Endothelial cell of umbilical vein (primary cell): ENCODE measurements at regions not wholly inside any gene's neighbourhood (a gene's known extent, or its start where the extent isn't known, plus 50 kb on each side); places are given as distances from the start of the nearest gene placed in this dataset.

Experiments used
- BruUV-seq: library from RNA; stranded (reverse); fragments of 400-500 nt; replicated peaks from 2 replicates; lab custom pipeline; 2021; lab: Mats Ljungman, UMichigan
- CTCF ChIA-PET: fragments of 300-600, 350-600 bp; sonication (Branson Sonifier 250); formaldehyde crosslinking; loops from one replicate; lab custom pipeline; 2021; ENCODE audit warnings: antibody characterized with exemption, inconsistent platforms; lab: Charles Lee
- POLR2A ChIA-PET: fragments of 300-600, 350-600 bp; sonication (Branson Sonifier 250); formaldehyde crosslinking; loops from one replicate; lab custom pipeline; 2021; ENCODE audit warnings: antibody characterized with exemption, inconsistent platforms; lab: Charles Lee
- DNase-seq: peaks from one replicate; pipeline ENCODE4 v3.0.0-alpha.2; 2011; ENCODE audit warnings: low read depth, low spot score
- FAIRE-seq: peaks from 2 replicates; lab custom pipeline; 2011; peaks lifted over from hg19 to GRCh38; lab: Jason Lieb, UNC
- H2AFZ ChIP-seq: 2 replicates; pipeline ENCODE4 v1.6.0; 2012; ENCODE audit warnings: low read depth, low read length, control low read depth, inconsistent platforms
- H3K27ac ChIP-seq: 2 replicates; pipeline ENCODE4 v1.5.1; 2011; ENCODE audit warnings: low read depth, mild to moderate bottlenecking, control low read depth, low read length, moderate library complexity; ENCODE audit not compliant: insufficient read depth
- H3K27me3 ChIP-seq, 2 experiments: 2 replicates each; pipeline versions ENCODE4 v1.6.0 to v1.6.1; 2011; ENCODE audit warnings: low read length in 2 of 2, mixed read lengths in 1 of 2; ENCODE audit not compliant: control insufficient read depth in 2 of 2, insufficient read depth in 2 of 2
- H3K36me3 ChIP-seq, 2 experiments: 2 replicates in 1 of 2; 3 replicates in 1 of 2; pipeline ENCODE4 v1.5.1; 2011; ENCODE audit warnings: low read length in 2 of 2, mild to moderate bottlenecking in 1 of 2, moderate library complexity in 1 of 2; ENCODE audit not compliant: control insufficient read depth in 2 of 2, insufficient read depth in 2 of 2; ENCODE audit errors: extremely low read depth in 1 of 2
- H3K4me1 ChIP-seq: 3 replicates; pipeline ENCODE4 v1.5.1; 2011; ENCODE audit warnings: mild to moderate bottlenecking, low read length; ENCODE audit not compliant: control insufficient read depth, insufficient read depth; ENCODE audit errors: extremely low read depth
- H3K4me2 ChIP-seq: 2 replicates; pipeline ENCODE4 v1.6.1; 2011; ENCODE audit warnings: low read length, control low read depth, mixed read lengths; ENCODE audit not compliant: insufficient read depth
- H3K4me3 ChIP-seq, 3 experiments: fragments of 200-600 bp in 1 of 3; sonication (generic), shearing (Covaris generic) in 1 of 3; replicated peaks in 1 of 3; 2 replicates each; pipeline ENCODE4 v1.5.1; 2011 to 2016; ENCODE audit warnings: control low read depth in 3 of 3, low read length in 3 of 3, mild to moderate bottlenecking in 2 of 3, inconsistent platforms in 1 of 3, low read depth in 1 of 3, moderate library complexity in 1 of 3; ENCODE audit not compliant: insufficient read depth in 1 of 3
- H3K79me2 ChIP-seq: 2 replicates; pipeline ENCODE4 v1.6.0; 2012; ENCODE audit warnings: low read length, inconsistent platforms; ENCODE audit not compliant: control insufficient read depth, insufficient read depth
- H3K9ac ChIP-seq: replicated peaks from 2 replicates; pipeline ENCODE3; 2011; ENCODE audit warnings: low read length, control low read depth; ENCODE audit not compliant: insufficient read depth; ENCODE audit errors: extremely low read depth
- H3K9me1 ChIP-seq: replicated peaks from 3 replicates; pipeline ENCODE4 v1.6.0; 2011; ENCODE audit warnings: mild to moderate bottlenecking, low read length; ENCODE audit not compliant: control insufficient read depth, insufficient read depth; ENCODE audit errors: extremely low read depth
- H3K9me3 ChIP-seq: replicated peaks from 2 replicates; pipeline ENCODE4 v1.5.1; 2012; ENCODE audit warnings: low read length, inconsistent platforms; ENCODE audit not compliant: control insufficient read depth, insufficient read depth
- H4K20me1 ChIP-seq: replicated peaks from 2 replicates; pipeline ENCODE3; 2011; ENCODE audit warnings: mild to moderate bottlenecking, low read length; ENCODE audit not compliant: control insufficient read depth, insufficient read depth; ENCODE audit errors: extremely low read depth
- CTCF ChIP-seq, 2 donors: IDR thresholded peaks; 1 replicate in 1 of 2; 2 replicates in 1 of 2; pipeline ENCODE4 v1.5.1; 2011; ENCODE audit warnings: low read length in 2 of 2, mild to moderate bottlenecking in 2 of 2, moderate library complexity in 2 of 2, control low read depth in 1 of 2, inconsistent platforms in 1 of 2, low read depth in 1 of 2; ENCODE audit not compliant: insufficient read depth in 1 of 2; ENCODE audit errors: extremely low read depth in 1 of 2
- EZH2 ChIP-seq: IDR thresholded peaks from 2 replicates; pipeline ENCODE4 v1.6.1; 2012; ENCODE audit warnings: borderline replicate concordance, low read depth, mild to moderate bottlenecking, moderate library complexity, low read length, inconsistent platforms; ENCODE audit not compliant: severe bottlenecking
- FOS ChIP-seq: IDR thresholded peaks from 2 replicates; pipeline ENCODE4 v1.6.1; 2011; ENCODE audit warnings: mild to moderate bottlenecking, low read length, moderate library complexity, borderline replicate concordance; ENCODE audit not compliant: insufficient read depth
- GATA2 ChIP-seq: IDR thresholded peaks from 2 replicates; pipeline ENCODE4 v1.7.0; 2011; ENCODE audit warnings: low read depth, mild to moderate bottlenecking, moderate library complexity, mixed read lengths, low read length; ENCODE audit not compliant: insufficient read length, insufficient read depth
- JUN ChIP-seq: IDR thresholded peaks from 2 replicates; pipeline ENCODE4 v1.6.1; 2011; ENCODE audit warnings: borderline replicate concordance, low read depth; ENCODE audit not compliant: insufficient read length, insufficient read depth
- MAX ChIP-seq: IDR thresholded peaks from 2 replicates; pipeline ENCODE4 v1.6.1; 2011; ENCODE audit not compliant: insufficient read depth, insufficient read length
- MYC ChIP-seq: IDR thresholded peaks from one replicate; pipeline ENCODE4 v1.6.1; 2011; ENCODE audit warnings: mild to moderate bottlenecking, low read depth, low read length
- POLR2A ChIP-seq: IDR thresholded peaks from 2 replicates; pipeline ENCODE4 v1.6.1; 2012; ENCODE audit warnings: low read depth, mild to moderate bottlenecking, control low read depth, low read length
- POLR2AphosphoS5 ChIP-seq: IDR thresholded peaks from 2 replicates; pipeline ENCODE4 v1.6.1; 2012; ENCODE audit warnings: low read depth, mild to moderate bottlenecking, control low read depth, low read length, moderate library complexity; ENCODE audit not compliant: insufficient read depth
- dilution Hi-C: fragments of 300-500 bp; cut with MboI; formaldehyde crosslinking; loops from one replicate; pipeline ENCODE4 v1.15.0; 2019; ENCODE audit warnings: low sequenced_read_pairs; ENCODE audit not compliant: extremely low pct_ligation_motif_present
- intact Hi-C: fragments of 100-400 bp; cut with micrococcal nuclease; formaldehyde crosslinking; loops from one replicate; pipeline ENCODE4 v1.10.0; 2022

- BruUV-seq = no TSS peak
- POLR2A ChIA-PET = no interaction called here
- H3K9me1 ChIP-seq = no peaks in the 10 kb centered on the region
- no peak overlapping the region for H3K4me3 ChIP-seq
- TF ChIP-seq POLR2AphosphoS5 (no peak), CTCF (IDR thresholded peaks at IDR 0.05; ENCODE audit: extremely low read depth in 1 of 2, insufficient read depth in 1 of 2, low read depth in 1 of 2, low read length in 2 of 2) (no peak), POLR2A (no peak), GATA2 (no peak), MYC (no peak), EZH2 (no peak), JUN (no peak), MAX (no peak), FOS (no peak)
- H3K36me3 ChIP-seq = no peaks in the 10 kb centered on the region
- DNase-seq (no peak), FAIRE-seq (no peak)
- intact Hi-C loops = no loop called here
- no peak overlapping the region for H2AFZ ChIP-seq
- H3K4me2 ChIP-seq = no peak overlapping the region
- no peak overlapping the region for H3K27ac ChIP-seq
- peaks cover 23% of the 10 kb centered on the region for H3K4me1 ChIP-seq
- dilution Hi-C loops = no loop called here
- H3K79me2 ChIP-seq = no peaks in the 10 kb centered on the region
- H3K27me3 ChIP-seq = no peaks in the 10 kb centered on the region
- H3K9me3 ChIP-seq = no peaks in the 10 kb centered on the region
- no peak overlapping the region for H3K9ac ChIP-seq
- CTCF ChIA-PET = no interaction called here
- H4K20me1 ChIP-seq = no peaks in the 10 kb centered on the region
Observed at GRCh38 chr12:88940854-88941253, 360.6 kb upstream of the KITLG start.
